AG10803 (cell line): ENCODE measurements at regions not wholly inside any gene's neighbourhood (a gene's known extent, or its start where the extent isn't known, plus 50 kb on each side); places are given as distances from the start of the nearest gene placed in this dataset.
"Not testable (repeated sequence)": the region's sequence is repeated elsewhere in the genome, so short reads cannot be mapped to it uniquely, and the experiment has no call there.

Experiments used
- DNase-seq: peaks from one replicate; pipeline ENCODE4 v3.0.0; 2010; ENCODE audit warnings: low read depth
- H3K4me3 ChIP-seq: 2 replicates; pipeline ENCODE4 v1.5.1; 2011; ENCODE audit warnings: mild to moderate bottlenecking, low read length, control low read depth
- TF ChIP-seq, protein P1 (sequence below): conservative IDR thresholded peaks from 2 replicates; pipeline ENCODE4 v1.5.1; 2011; ENCODE audit warnings: mild to moderate bottlenecking, low read length, control low read depth, inconsistent platforms

DNA sequence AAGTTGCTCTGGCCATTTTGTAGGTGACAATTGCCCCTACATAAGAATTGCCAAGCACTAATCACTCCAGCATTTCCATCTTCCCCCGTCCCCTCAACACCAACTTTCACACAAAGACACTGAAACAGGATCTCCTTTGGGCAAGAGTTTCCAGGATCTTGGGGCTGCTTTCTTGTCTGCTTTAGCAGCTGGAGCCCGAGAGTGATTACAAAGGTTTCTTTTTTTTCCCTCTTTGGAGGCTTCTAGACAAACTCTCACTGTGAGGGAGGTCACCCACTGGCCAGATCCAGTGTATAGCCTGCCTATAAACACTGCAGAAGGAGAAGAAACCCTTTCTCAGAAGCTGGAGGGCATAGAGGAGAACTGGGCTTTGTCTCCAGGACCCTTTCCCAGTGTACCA is 92.5 kb downstream of the APIP start:
- DNase-seq, result no peak
- no peak overlapping the region for H3K4me3 ChIP-seq
- TF ChIP-seq, protein P1, sequence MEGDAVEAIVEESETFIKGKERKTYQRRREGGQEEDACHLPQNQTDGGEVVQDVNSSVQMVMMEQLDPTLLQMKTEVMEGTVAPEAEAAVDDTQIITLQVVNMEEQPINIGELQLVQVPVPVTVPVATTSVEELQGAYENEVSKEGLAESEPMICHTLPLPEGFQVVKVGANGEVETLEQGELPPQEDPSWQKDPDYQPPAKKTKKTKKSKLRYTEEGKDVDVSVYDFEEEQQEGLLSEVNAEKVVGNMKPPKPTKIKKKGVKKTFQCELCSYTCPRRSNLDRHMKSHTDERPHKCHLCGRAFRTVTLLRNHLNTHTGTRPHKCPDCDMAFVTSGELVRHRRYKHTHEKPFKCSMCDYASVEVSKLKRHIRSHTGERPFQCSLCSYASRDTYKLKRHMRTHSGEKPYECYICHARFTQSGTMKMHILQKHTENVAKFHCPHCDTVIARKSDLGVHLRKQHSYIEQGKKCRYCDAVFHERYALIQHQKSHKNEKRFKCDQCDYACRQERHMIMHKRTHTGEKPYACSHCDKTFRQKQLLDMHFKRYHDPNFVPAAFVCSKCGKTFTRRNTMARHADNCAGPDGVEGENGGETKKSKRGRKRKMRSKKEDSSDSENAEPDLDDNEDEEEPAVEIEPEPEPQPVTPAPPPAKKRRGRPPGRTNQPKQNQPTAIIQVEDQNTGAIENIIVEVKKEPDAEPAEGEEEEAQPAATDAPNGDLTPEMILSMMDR, result no peak

DNA sequence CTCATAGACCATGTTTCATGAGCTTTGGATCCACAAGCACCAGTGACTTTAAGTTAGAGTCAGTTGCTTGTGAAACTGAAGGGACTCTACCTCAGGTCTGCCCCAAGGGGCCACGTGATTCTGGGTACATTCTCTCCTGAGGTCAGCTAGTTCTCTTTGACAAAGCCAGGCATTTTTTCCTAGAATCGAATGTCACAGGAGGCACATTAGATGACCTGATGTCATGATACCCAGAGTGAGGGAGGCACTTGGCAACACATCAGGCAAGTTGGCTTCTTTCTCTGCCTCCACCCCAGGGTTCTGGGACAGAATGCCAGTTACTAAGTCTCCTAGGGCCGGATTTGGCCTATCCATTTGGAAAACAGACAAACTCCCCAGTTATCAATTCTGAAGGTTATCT is 93.0 kb downstream of the APIP start:
- H3K4me3 ChIP-seq, result no peak overlapping the region
- no peak for DNase-seq

DNA sequence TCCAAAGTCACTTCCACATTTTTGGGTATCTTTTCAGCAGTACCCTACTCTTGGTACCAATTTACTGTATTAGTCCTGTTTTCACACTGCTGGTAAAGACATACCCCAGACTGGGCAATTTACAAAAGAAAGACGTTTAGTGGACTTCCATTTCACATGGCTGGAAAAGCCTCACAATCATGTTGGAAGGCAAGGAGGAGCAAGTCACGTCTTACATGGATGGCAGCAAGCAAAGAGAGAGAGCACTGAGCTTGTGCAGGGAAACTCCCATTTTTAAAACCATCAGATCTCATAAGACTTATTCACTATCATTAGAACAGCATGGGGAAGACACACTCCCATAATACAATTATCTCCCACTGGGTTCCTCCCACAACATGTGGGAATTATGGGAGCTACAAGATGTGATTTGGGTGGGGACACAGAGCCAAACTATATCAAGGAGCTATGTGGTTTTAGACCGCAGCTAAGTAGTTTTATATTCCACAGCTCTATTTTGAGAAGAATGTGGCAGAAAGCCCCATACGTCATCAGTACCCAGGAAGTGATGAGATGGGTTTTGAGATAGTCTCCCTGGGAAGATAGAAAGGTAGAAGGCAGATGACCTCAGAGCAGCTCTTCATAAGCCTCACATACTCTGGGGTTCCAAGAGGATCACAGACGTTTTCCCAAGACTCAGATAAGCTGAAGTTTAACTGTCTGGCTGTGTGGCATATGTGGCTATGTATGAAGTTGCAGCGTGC is 96.3 kb downstream of the APIP start:
- no peak overlapping the region for H3K4me3 ChIP-seq
- no peak for DNase-seq
- TF ChIP-seq, protein P1, result no peak

More for the DNA sequence above, 93.0 kb downstream of the APIP start:
- TF ChIP-seq, protein P1, result no peak

DNA sequence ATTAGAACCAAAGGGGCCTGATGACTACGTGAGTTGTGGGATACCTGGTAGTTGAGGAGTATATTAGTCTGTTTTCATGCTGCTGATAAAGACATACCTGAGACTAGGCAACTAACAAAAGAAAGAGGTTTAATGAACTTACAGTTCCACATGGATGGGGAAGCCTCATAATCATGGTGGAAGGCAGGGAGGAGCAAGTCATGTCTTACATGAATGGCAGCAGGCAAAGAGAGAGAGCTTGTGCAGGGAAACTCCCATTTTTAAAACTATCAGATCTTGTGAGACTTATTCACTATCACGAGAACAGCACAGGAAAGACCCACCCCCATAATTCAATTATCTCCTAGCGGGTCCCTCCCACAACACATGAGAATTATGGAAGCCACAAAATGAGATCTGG is 98.4 kb downstream of the APIP start:
- not testable (repeated sequence) for DNase-seq, H3K4me3 ChIP-seq

DNA sequence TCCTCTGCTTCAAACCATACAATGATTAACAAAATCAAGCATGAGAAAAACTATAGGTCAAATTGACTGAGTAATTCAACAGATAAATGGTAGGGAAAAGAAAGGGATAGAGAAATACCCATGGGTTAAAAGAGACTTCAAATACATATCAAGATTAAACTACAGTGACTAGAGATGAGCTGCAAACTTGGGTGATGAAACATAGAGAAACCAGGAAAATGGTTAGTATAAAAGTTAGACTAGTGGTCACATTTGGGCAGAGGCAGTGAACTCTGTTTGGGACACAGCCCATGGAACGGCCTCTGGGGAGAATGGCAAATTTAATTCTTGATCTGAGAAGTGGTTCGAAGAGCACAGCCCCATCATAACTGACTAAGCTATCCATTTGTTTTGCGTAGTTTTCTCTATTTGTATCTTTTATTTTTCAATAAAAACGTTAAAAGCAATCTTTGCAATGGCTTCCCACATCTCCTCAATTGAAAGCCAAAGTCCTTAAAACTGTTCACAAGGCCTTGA is 99.4 kb downstream of the APIP start:
- TF ChIP-seq, protein P1, result no peak
- no peak for DNase-seq
- H3K4me3 ChIP-seq, result no peak overlapping the region

DNA sequence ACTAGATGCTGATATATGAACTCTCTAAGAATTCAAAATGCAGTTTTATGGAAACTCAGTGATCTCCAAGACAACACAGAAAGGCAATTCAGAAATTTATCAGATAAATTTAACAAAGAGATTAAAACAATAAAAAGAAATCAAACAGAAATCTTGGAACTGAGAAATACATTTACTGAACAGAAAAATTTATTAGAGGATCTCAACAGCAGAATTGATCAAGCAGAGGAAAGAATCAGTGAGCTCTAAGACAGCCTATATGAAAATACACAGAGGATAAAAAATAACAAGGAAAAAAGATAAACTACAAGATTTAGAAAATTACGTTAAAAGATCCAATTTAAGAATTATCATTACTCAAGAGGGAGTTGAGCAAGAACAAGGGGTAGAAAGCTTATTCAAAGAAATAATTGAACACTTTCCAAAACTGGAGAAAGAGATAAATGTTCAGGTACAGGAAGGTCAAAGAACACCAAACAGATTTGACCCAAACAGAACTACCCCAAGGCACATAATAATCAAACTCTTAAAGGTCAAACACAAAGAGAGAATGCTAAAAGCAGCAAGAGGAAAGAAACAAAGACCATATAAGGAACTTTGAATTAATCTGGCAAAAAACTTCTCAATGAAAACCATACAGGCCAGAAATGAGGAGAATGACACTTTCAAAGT is 103.1 kb downstream of the APIP start:
- no peak for DNase-seq
- TF ChIP-seq, protein P1, result no peak
- H3K4me3 ChIP-seq, result no peak overlapping the region

DNA sequence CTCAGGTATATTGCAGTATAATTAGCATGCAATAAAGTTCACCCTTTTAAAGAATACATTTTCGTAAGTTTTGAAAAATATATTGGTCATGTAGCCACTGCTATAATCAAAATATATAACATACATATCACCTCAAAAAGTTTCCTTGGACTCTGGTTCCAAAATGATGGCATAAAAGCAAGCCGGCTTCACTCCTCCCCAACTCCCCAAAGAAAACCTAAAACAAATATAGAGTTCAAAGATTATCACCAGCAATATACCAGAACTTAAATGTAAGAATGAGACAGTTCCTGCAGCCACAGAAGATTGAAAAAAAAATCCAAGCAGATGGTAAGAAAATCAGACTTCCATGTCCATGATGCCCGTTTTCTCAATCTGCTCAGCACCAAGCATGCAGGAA is 104.3 kb downstream of the APIP start:
- TF ChIP-seq, protein P1, result no peak
- no peak overlapping the region for H3K4me3 ChIP-seq
- DNase-seq, result no peak
